GM23338 (cell line): ENCODE measurements at regions not wholly inside any gene's neighbourhood (a gene's known extent, or its start where the extent isn't known, plus 50 kb on each side); places are given as distances from the start of the nearest gene placed in this dataset.

ENCODE experiments used
- ATAC-seq: fragments of 200-7000 bp; cut with Tn5 transposase; 3 replicates; pipeline ENCODE4 v1.9.1; 2020
- DNase-seq: peaks from one replicate; pipeline ENCODE4 v3.0.0-alpha.2; 2015; ENCODE audit warnings: low spot score
- H2AFZ ChIP-seq: fragments of 200-600 bp; sonication (generic); 2 replicates; pipeline ENCODE4 v1.8.0; 2016; ENCODE audit warnings: antibody characterized with exemption, mild to moderate bottlenecking, moderate library complexity
- H3F3A ChIP-seq: fragments of 200-600 bp; sonication (generic); replicated peaks from 2 replicates; pipeline ENCODE4 v1.8.0; 2017; ENCODE audit warnings: antibody characterized with exemption, mixed run types, low read depth
- H3K27ac ChIP-seq: fragments of 200-600 bp; sonication (generic); 2 replicates; pipeline ENCODE4 v1.6.1; 2016; ENCODE audit warnings: low read depth
- H3K27me3 ChIP-seq: fragments of 200-600 bp; sonication (generic); 2 replicates; pipeline ENCODE4 v1.8.0; 2016; ENCODE audit warnings: mild to moderate bottlenecking, mixed run types, moderate library complexity; ENCODE audit not compliant: insufficient read depth
- H3K36me3 ChIP-seq: fragments of 200-600 bp; sonication (generic); 2 replicates; pipeline ENCODE4 v1.8.0; 2016; ENCODE audit warnings: mild to moderate bottlenecking; ENCODE audit not compliant: insufficient read depth
- H3K4me1 ChIP-seq: fragments of 200-600 bp; sonication (generic); 2 replicates; pipeline ENCODE4 v1.8.0; 2016; ENCODE audit warnings: mild to moderate bottlenecking, moderate library complexity; ENCODE audit not compliant: insufficient read depth
- H3K4me2 ChIP-seq: fragments of 200-600 bp; sonication (generic); 2 replicates; pipeline ENCODE4 v1.7.1; 2017; ENCODE audit warnings: mixed run types
- H3K4me3 ChIP-seq: fragments of 200-600 bp; sonication (generic); 2 replicates; pipeline ENCODE4 v1.6.1; 2016; ENCODE audit warnings: mixed run types
- H3K79me2 ChIP-seq: fragments of 200-600 bp; sonication (generic); replicated peaks from 2 replicates; pipeline ENCODE4 v1.8.0; 2017; ENCODE audit warnings: mild to moderate bottlenecking; ENCODE audit not compliant: insufficient read depth
- H3K9me2 ChIP-seq: fragments of 200-600 bp; sonication (generic); 2 replicates; pipeline ENCODE4 v1.8.0; 2017; ENCODE audit not compliant: insufficient read depth
- H4K20me1 ChIP-seq: fragments of 200-600 bp; sonication (generic); replicated peaks from 2 replicates; pipeline ENCODE4 v1.8.0; 2017; ENCODE audit warnings: mild to moderate bottlenecking; ENCODE audit not compliant: insufficient read depth
- H3K27ac Mint-ChIP-seq: 2 replicates; pipeline ENCODE4 v1.8.0; 2020; ENCODE audit warnings: inconsistent platforms, mild to moderate bottlenecking, moderate library complexity, mixed read lengths
- H3K27me3 Mint-ChIP-seq: 3 replicates; pipeline ENCODE4 v1.8.0; 2022; ENCODE audit warnings: low read depth, mild to moderate bottlenecking, moderate library complexity, mixed read lengths, inconsistent platforms; ENCODE audit not compliant: insufficient read depth, poor library complexity
- H3K36me3 Mint-ChIP-seq: 3 replicates; pipeline ENCODE4 v1.8.0; 2021; ENCODE audit warnings: low read depth, mild to moderate bottlenecking, inconsistent platforms, moderate library complexity, mixed read lengths
- H3K4me1 Mint-ChIP-seq: 3 replicates; pipeline ENCODE4 v1.8.0; 2020; ENCODE audit warnings: mild to moderate bottlenecking, inconsistent platforms, mixed read lengths
- H3K4me3 Mint-ChIP-seq: 3 replicates; pipeline ENCODE4 v1.8.0; 2021; ENCODE audit warnings: moderate library complexity, mild to moderate bottlenecking, inconsistent platforms, mixed read lengths
- H3K9me3 Mint-ChIP-seq: 3 replicates; pipeline ENCODE4 v1.8.0; 2020; ENCODE audit warnings: moderate library complexity, mild to moderate bottlenecking, inconsistent platforms, mixed read lengths
- CREB1 ChIP-seq: fragments of 250-450 bp; sonication (Bioruptor Pico); IDR thresholded peaks from 2 replicates; pipeline ENCODE4 v1.5.0; 2020; ENCODE audit warnings: low read depth, mild to moderate bottlenecking, moderate library complexity
- CTCF ChIP-seq, 2 experiments: fragments of 200-600 bp in 1 of 2; sonication (generic) in 1 of 2; conservative IDR thresholded peaks; 2 replicates each; pipeline versions ENCODE4 v1.5.1 to v1.6.1; 2016 to 2017; ENCODE audit warnings: antibody characterized with exemption in 2 of 2, low read depth in 2 of 2, mild to moderate bottlenecking in 2 of 2, moderate library complexity in 1 of 2
- ETS1 ChIP-seq: IDR thresholded peaks from 2 replicates; pipeline ENCODE4 v1.6.1; 2016; ENCODE audit warnings: antibody characterized with exemption
- EZH2phosphoT487 ChIP-seq: fragments of 200-600 bp; sonication (generic); IDR thresholded peaks from one replicate; pipeline ENCODE4 v1.8.1; 2018; ENCODE audit warnings: antibody characterized with exemption; ENCODE audit not compliant: unreplicated experiment
- JUNB ChIP-seq: IDR thresholded peaks from one replicate; pipeline ENCODE4 v1.6.1; 2016; ENCODE audit warnings: antibody characterized with exemption; ENCODE audit not compliant: unreplicated experiment
- POLR2AphosphoS5 ChIP-seq: IDR thresholded peaks from 2 replicates; pipeline ENCODE4 v1.6.1; 2016; ENCODE audit warnings: antibody characterized with exemption, low read depth
- REST ChIP-seq: IDR thresholded peaks from one replicate; pipeline ENCODE4 v1.6.1; 2018; ENCODE audit warnings: antibody characterized with exemption; ENCODE audit not compliant: unreplicated experiment
- STAT1 ChIP-seq: IDR thresholded peaks from one replicate; pipeline ENCODE4 v1.6.1; 2016; ENCODE audit warnings: antibody characterized with exemption; ENCODE audit not compliant: unreplicated experiment
- ZNF114 ChIP-seq: fragments of 250-450 bp; sonication (Bioruptor Pico); IDR thresholded peaks from 2 replicates; pipeline ENCODE4 v1.5.0; 2020; ENCODE audit warnings: mild to moderate bottlenecking, moderate library complexity
- ZNF462 ChIP-seq: fragments of 250-450 bp; sonication (Bioruptor Pico); IDR thresholded peaks from 2 replicates; pipeline ENCODE4 v1.5.0; 2020; ENCODE audit warnings: mild to moderate bottlenecking, moderate library complexity

- no peaks in the 10 kb centered on the region for H3K9me3 Mint-ChIP-seq
- no peak for DNase-seq
- no peak for ATAC-seq
- H4K20me1 ChIP-seq, result no peaks in the 10 kb centered on the region
- H3K27me3 ChIP-seq, result no peaks in the 10 kb centered on the region
- H3K27ac Mint-ChIP-seq, result no peak overlapping the region
- H3K9me2 ChIP-seq, result no peaks in the 10 kb centered on the region
- no peaks in the 10 kb centered on the region for H3K4me1 Mint-ChIP-seq
- H3K4me1 ChIP-seq, result no peaks in the 10 kb centered on the region
- no peaks in the 10 kb centered on the region for H3K79me2 ChIP-seq
- H3K4me2 ChIP-seq, result no peak overlapping the region
- H3K27me3 Mint-ChIP-seq, result no peaks in the 10 kb centered on the region
- no peak overlapping the region for H3K27ac ChIP-seq
- TF ChIP-seq CREB1 (CRISPR knock-in tag) (no peak), REST (no peak), CTCF (conservative IDR thresholded peaks at IDR 0.05; ENCODE audit: low read depth in 2 of 2) (no peak), STAT1 (no peak), ZNF114 (CRISPR knock-in tag) (no peak), EZH2phosphoT487 (no peak), POLR2AphosphoS5 (no peak), ETS1 (no peak), JUNB (no peak), ZNF462 (CRISPR knock-in tag) (no peak)
- no peaks in the 10 kb centered on the region for H3K36me3 ChIP-seq
- H3K36me3 Mint-ChIP-seq, result no peaks in the 10 kb centered on the region
- no peaks in the 10 kb centered on the region for H3F3A ChIP-seq
- no peak overlapping the region for H3K4me3 ChIP-seq
- no peak overlapping the region for H2AFZ ChIP-seq
- H3K4me3 Mint-ChIP-seq, result no peak overlapping the region
Measured at GRCh38 chr2:150232321-150232720, 255.1 kb downstream of the RND3 start.
